Hindlimb muscle (tissue), 1 donor: ENCODE measurements at regions not wholly inside any gene's neighbourhood (a gene's known extent, or its start where the extent isn't known, plus 50 kb on each side); places are given as distances from the start of the nearest gene placed in this dataset.

ENCODE experiments used
- DNase-seq: peaks from one replicate; pipeline ENCODE4 v3.0.0-alpha.2; 2013

- DNase-seq = peak; percentile 70
These were observed 228.0 kb downstream of the CD109 start for GRCh38 chr6:73923905-73924485.

GRCh38 chr6:73903155-73903554 lies 207.2 kb downstream of the CD109 start:
- no peak for DNase-seq

GRCh38 chr6:73901986-73902385 lies 206.0 kb downstream of the CD109 start:
- no peak for DNase-seq

- DNase-seq = no peak
These were observed 205.3 kb downstream of the CD109 start for GRCh38 chr6:73901311-73901710.

GRCh38 chr6:73898599-73898998 lies 202.6 kb downstream of the CD109 start:
- DNase-seq = no peak

GRCh38 chr6:73893696-73894095 lies 197.7 kb downstream of the CD109 start:
- DNase-seq = no peak

- DNase-seq = no peak
These were observed 192.0 kb downstream of the CD109 start for GRCh38 chr6:73888050-73888449.

- DNase-seq = no peak
These were observed 189.4 kb downstream of the CD109 start for GRCh38 chr6:73885393-73885792.

GRCh38 chr6:73884540-73884939 lies 188.5 kb downstream of the CD109 start:
- no peak for DNase-seq

- DNase-seq = no peak
These were observed 183.7 kb downstream of the CD109 start for GRCh38 chr6:73879501-73880293.

- DNase-seq = no peak
These were observed 182.4 kb downstream of the CD109 start for GRCh38 chr6:73878403-73878802.
